Stomach smooth muscle (tissue), 2 donors: ENCODE measurements at regions not wholly inside any gene's neighbourhood (a gene's known extent, or its start where the extent isn't known, plus 50 kb on each side); places are given as distances from the start of the nearest gene placed in this dataset.

Experiments used
- H3K27ac ChIP-seq: one replicate; pipeline ENCODE4 v1.7.0; 2013; ENCODE audit warnings: mild to moderate bottlenecking, low read length, inconsistent platforms
- H3K27me3 ChIP-seq, 2 donors: one replicate each; pipeline ENCODE4 v1.7.0; 2013; ENCODE audit warnings: low read length in 2 of 2; ENCODE audit not compliant: insufficient read depth in 2 of 2, control insufficient read depth in 1 of 2
- H3K36me3 ChIP-seq, 2 donors: one replicate each; pipeline ENCODE4 v1.7.0; 2013; ENCODE audit warnings: low read length in 2 of 2; ENCODE audit not compliant: control insufficient read depth in 2 of 2, insufficient read depth in 2 of 2
- H3K4me1 ChIP-seq: one replicate; pipeline ENCODE4 v1.7.0; 2013; ENCODE audit warnings: low read length; ENCODE audit not compliant: control insufficient read depth, insufficient read depth
- H3K4me3 ChIP-seq, 2 donors: one replicate each; pipeline ENCODE4 v1.7.0; 2013; ENCODE audit warnings: low read length in 2 of 2
- H3K9ac ChIP-seq, 2 donors: one replicate each; pipeline ENCODE4 v1.7.0; 2013; ENCODE audit warnings: low read length in 2 of 2, mild to moderate bottlenecking in 1 of 2
- H3K9me3 ChIP-seq, 2 donors: one replicate each; pipeline ENCODE4 v1.7.0; 2013; ENCODE audit warnings: low read length in 2 of 2; ENCODE audit not compliant: control insufficient read depth in 2 of 2
- donor health status: healthy.
- donor health status: Pancreatic carcinoma.

DNA sequence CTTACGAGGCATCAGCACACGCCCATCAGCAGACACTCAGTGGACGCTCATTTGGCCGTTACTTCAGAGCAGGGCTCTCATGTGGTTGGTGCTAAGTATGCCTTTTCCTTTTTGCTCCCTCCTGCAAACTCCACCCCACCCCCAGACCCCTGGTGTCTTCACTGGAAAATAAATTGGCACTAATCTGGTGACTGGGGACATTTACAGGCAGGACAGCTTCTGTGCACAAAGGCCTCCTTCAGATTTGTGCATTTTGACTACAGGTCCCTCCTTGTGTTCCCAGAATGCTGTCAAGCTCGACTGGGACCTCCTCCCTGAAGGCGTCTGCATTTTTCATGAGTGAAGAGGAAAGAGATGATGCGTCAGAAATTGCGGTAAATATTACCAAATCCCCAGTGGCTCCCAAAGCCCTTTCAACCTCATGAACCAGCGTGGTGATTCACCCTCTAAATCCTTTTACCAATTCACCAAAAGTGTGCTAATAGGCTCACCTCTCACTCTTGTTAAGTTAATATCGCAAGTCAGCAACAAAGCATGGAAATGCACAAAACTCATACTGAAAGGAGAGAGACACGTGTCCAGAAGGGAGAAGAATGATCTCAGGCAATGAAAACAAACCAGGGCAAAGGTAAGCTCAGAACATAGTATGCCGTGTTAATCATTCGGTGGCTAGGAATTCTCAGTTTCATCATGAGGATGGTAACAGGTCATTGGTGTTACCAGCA, 119.0 kb downstream of the NKX6-1 start:
- Histone ChIP-seq H3K4me1 (no peaks in the 10 kb centered on the region), H3K27me3 (no peaks in the 10 kb centered on the region), H3K27ac (no peak overlapping the region), H3K9ac (no peak overlapping the region), H3K4me3 (no peak overlapping the region), H3K9me3 (no peaks in the 10 kb centered on the region), H3K36me3 (no peaks in the 10 kb centered on the region)

DNA sequence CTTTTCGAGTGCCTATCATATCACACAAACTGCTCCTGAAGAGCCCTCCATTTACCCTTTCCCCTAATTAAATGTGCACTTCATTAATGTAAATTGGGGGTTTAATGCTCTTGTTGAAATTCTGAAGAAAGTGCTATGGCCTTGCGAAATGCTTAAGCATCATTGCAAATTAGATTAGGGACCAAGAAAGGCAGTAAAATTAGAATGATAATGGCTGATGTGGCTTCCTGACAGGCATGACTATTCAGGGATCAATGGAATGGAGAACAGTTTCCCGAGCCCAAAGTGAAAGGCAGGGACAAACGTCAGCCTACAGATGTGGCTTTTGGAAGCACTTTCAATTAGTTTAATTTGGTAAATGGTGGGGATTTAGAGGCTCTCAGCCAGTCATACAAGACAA, 120.1 kb downstream of the NKX6-1 start:
- no peaks in the 10 kb centered on the region for H3K4me1 ChIP-seq
- H3K27ac ChIP-seq = no peak overlapping the region
- no peaks in the 10 kb centered on the region for H3K36me3 ChIP-seq
- H3K9ac ChIP-seq = no peak overlapping the region
- no peaks in the 10 kb centered on the region for H3K9me3 ChIP-seq
- H3K4me3 ChIP-seq = no peak overlapping the region
- H3K27me3 ChIP-seq = no peaks in the 10 kb centered on the region

DNA sequence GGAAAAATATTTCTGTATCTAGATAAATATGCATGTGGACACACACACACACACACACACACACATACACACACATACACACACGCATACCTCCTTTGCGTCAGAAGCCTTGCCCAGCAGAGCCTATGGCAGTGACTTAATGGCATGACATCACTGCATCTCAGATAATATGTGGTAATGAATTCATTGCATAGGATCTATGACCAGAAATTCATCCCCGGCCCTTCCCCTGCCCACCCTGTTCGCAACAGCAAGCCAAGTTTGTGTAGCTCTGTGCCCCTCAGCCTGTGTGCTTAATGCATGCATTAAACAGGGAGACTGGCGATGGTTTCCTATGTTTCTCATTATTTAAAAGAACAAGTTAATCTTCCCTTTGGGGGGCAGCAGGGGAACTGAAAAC, 120.7 kb downstream of the NKX6-1 start:
- Histone ChIP-seq H3K27me3 (no peaks in the 10 kb centered on the region), H3K27ac (no peak overlapping the region), H3K36me3 (no peaks in the 10 kb centered on the region)

GRCh38 chr4:84366907-84367306, 132.2 kb downstream of the NKX6-1 start:
- no peaks in the 10 kb centered on the region for H3K4me1 ChIP-seq
- H3K4me3 ChIP-seq = no peak overlapping the region
- H3K9me3 ChIP-seq = no peaks in the 10 kb centered on the region
- H3K36me3 ChIP-seq = no peaks in the 10 kb centered on the region
- H3K27me3 ChIP-seq = no peaks in the 10 kb centered on the region
- no peak overlapping the region for H3K27ac ChIP-seq
- H3K9ac ChIP-seq = no peak overlapping the region

More for the DNA sequence above, 120.7 kb downstream of the NKX6-1 start:
- H3K4me3 ChIP-seq = no peak overlapping the region
- no peak overlapping the region for H3K9ac ChIP-seq
- H3K9me3 ChIP-seq = no peaks in the 10 kb centered on the region
- H3K4me1 ChIP-seq = no peaks in the 10 kb centered on the region

- Histone ChIP-seq H3K27me3 (no peaks in the 10 kb centered on the region), H3K27ac (no peak overlapping the region), H3K9ac (no peak overlapping the region), H3K4me1 (no peaks in the 10 kb centered on the region), H3K4me3 (no peak overlapping the region), H3K36me3 (no peaks in the 10 kb centered on the region), H3K9me3 (peaks cover 3 to 6% of the 10 kb centered on the region in 2 donors)
Measured at GRCh38 chr4:84366161-84366560, 132.9 kb downstream of the NKX6-1 start.

DNA sequence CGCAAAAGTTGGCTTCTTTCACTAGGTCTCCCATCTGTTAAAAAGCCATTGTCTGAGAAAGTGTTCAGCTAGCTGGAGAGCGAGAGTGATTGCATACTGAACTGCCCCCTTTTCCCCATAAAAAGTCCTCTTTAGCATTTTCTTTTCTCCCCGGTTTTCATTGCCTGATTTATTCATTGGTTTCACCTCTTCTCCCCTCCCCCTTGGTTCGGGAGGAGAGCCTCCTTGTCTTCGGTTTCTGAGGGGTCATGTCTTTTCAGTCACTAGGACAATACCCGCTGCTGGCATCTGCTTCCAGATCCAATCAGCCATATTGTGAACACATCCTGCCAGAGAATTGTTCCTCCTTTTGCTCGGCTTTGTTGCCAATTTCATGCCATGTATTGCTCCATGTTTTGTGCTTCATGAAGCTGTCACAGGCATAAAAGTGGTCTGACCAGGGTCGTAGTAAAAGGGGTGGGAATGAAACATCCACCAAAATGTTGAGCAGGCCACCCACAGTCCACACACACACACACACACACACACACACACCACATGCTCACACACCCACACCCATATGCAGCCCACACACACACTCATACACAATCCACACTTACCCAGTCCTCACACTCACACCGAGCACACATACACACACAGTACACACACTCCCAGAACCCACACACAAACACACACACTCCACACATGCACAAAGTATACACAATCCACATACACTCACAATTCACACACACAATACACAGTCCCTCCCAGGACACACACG, 136.0 kb downstream of the NKX6-1 start:
- Histone ChIP-seq H3K9ac (no peak overlapping the region), H3K36me3 (no peaks in the 10 kb centered on the region), H3K27ac (no peak overlapping the region), H3K4me3 (no peak overlapping the region), H3K9me3 (peaks cover 4 to 6% of the 10 kb centered on the region in 2 donors), H3K4me1 (no peaks in the 10 kb centered on the region), H3K27me3 (no peaks in the 10 kb centered on the region)

DNA sequence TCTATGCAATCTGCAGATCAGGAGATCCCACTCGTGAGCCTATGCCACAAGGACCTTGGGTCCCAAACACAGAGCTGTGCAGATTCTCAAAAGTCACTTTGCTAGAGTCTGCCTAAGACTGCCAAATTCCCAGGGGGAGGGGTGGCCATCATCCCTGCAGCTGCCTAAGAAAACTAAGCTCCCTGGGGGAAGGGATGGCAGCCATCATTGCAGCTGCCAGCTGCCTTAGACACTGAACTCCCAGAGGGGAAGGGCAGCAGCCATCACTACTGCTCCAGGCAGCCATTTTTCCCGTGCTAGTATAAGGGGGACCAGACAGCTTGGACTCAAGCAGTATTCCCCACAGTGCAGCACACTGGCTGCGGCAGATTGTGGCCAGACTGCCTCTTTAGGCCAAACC, 156.9 kb downstream of the NKX6-1 start:
- Histone ChIP-seq H3K9ac (no peak overlapping the region), H3K9me3 (peaks cover 0 to 13% of the 10 kb centered on the region in 2 donors), H3K27me3 (no peaks in the 10 kb centered on the region), H3K27ac (no peak overlapping the region), H3K4me3 (no peak overlapping the region), H3K4me1 (no peaks in the 10 kb centered on the region), H3K36me3 (no peaks in the 10 kb centered on the region)

DNA sequence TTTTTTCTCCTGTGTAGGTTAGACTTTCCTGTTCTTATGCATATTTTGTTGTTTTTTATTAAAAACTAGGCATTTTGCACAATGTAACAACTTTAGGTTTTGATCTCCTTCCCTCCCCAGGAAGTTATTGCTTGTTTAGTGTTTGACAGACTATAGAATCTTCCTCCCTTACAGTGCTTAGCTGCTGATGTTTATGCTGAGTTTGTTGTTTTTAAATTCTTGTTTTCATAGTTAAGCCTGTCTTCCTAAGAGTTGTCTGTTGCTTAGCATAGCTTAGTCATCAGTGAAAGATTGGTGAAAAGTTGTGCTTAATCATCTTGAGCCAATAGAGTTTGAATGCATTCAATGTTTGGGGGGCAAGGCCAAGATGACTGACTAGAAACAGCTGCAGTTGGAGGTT, 157.5 kb downstream of the NKX6-1 start:
- H3K9me3 ChIP-seq = peaks cover 0 to 13% of the 10 kb centered on the region in 2 donors
- H3K9ac ChIP-seq = no peak overlapping the region

DNA sequence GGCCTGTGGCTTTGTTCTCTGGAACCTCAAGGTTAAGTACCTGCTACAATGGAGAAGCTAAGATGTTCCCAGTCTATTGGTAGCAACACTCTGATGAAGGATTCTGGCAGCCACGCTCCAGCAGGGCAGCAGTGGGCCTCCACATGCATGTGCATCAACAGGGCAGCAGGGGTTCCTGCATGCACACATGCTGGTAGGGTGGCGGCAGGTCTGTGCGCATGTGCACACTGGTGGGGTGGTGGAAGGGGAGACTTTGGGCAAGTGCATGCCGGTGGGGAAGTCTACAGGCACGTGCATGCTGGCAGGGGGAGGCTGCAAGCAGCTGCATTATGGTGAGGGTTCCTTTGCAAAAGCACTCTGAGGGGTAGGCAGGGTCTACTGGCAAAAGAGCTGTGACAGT, 160.7 kb downstream of the NKX6-1 start:
- Histone ChIP-seq H3K27ac (no peak overlapping the region), H3K4me3 (no peak overlapping the region), H3K9ac (no peak overlapping the region), H3K27me3 (no peaks in the 10 kb centered on the region), H3K4me1 (no peaks in the 10 kb centered on the region), H3K36me3 (no peaks in the 10 kb centered on the region), H3K9me3 (peaks cover 0 to 13% of the 10 kb centered on the region in 2 donors)

More for the DNA sequence above, 157.5 kb downstream of the NKX6-1 start:
- no peaks in the 10 kb centered on the region for H3K4me1 ChIP-seq
- no peaks in the 10 kb centered on the region for H3K27me3 ChIP-seq
- no peak overlapping the region for H3K27ac ChIP-seq
- no peak overlapping the region for H3K4me3 ChIP-seq
- H3K36me3 ChIP-seq = no peaks in the 10 kb centered on the region

GRCh38 chr4:84336964-84337705, 162.0 kb downstream of the NKX6-1 start:
- Histone ChIP-seq H3K36me3 (no peaks in the 10 kb centered on the region), H3K4me1 (no peaks in the 10 kb centered on the region), H3K9ac (no peak overlapping the region), H3K9me3 (peaks cover 0 to 6% of the 10 kb centered on the region in 2 donors), H3K4me3 (no peak overlapping the region), H3K27me3 (no peaks in the 10 kb centered on the region), H3K27ac (no peak overlapping the region)
